Parathyroid adenoma (tissue), 2 donors: ENCODE measurements at regions not wholly inside any gene's neighbourhood (a gene's known extent, or its start where the extent isn't known, plus 50 kb on each side); places are given as distances from the start of the nearest gene placed in this dataset.

Source experiments
- H2AFZ ChIP-seq: fragments of 300-600 bp; sonication (generic); one replicate; pipeline ENCODE4 v1.7.0; 2017; ENCODE audit warnings: antibody characterized with exemption, mild to moderate bottlenecking
- H3K27ac ChIP-seq: fragments of 300-600 bp; sonication (generic); one replicate; pipeline ENCODE4 v1.7.0; 2017
- H3K27me3 ChIP-seq: fragments of 300-600 bp; sonication (generic); one replicate; pipeline ENCODE4 v1.7.0; 2017; ENCODE audit warnings: low read length; ENCODE audit not compliant: control insufficient read depth, insufficient read depth
- H3K36me3 ChIP-seq: fragments of 300-600 bp; sonication (generic); one replicate; pipeline ENCODE4 v1.7.0; 2017; ENCODE audit warnings: low read length; ENCODE audit not compliant: control insufficient read depth, insufficient read depth
- H3K4me1 ChIP-seq: fragments of 300-600 bp; sonication (generic); one replicate; pipeline ENCODE4 v1.7.0; 2017; ENCODE audit warnings: control low read depth
- H3K4me2 ChIP-seq: fragments of 300-600 bp; sonication (generic); one replicate; pipeline ENCODE4 v1.7.0; 2017; ENCODE audit warnings: low read length
- H3K4me3 ChIP-seq: fragments of 300-600 bp; sonication (generic); one replicate; pipeline ENCODE4 v1.7.0; 2017; ENCODE audit warnings: low read depth, low read length
- H3K79me2 ChIP-seq: fragments of 300-600 bp; sonication (generic); one replicate; pipeline ENCODE4 v1.7.0; 2017; ENCODE audit warnings: control low read depth
- H3K9ac ChIP-seq: fragments of 300-600 bp; sonication (generic); one replicate; pipeline ENCODE4 v1.7.0; 2017; ENCODE audit warnings: mild to moderate bottlenecking
- H3K9me3 ChIP-seq: fragments of 300-600 bp; sonication (generic); one replicate; pipeline ENCODE4 v1.7.0; 2017; ENCODE audit warnings: low read length; ENCODE audit not compliant: control insufficient read depth
- TF ChIP-seq, protein P1 (sequence below): fragments of 300-600 bp; sonication (generic); IDR thresholded peaks from one replicate; pipeline ENCODE4 v1.7.0; 2017; ENCODE audit warnings: antibody characterized with exemption, mild to moderate bottlenecking
- donor health status: primary hyperparathyroidism.

- Histone ChIP-seq H3K36me3 (no peaks in the 10 kb centered on the region), H3K27me3 (no peaks in the 10 kb centered on the region), H3K9ac (no peak overlapping the region), H2AFZ (no peak overlapping the region), H3K4me1 (no peaks in the 10 kb centered on the region), H3K4me2 (no peak overlapping the region), H3K9me3 (no peaks in the 10 kb centered on the region), H3K27ac (no peak overlapping the region), H3K79me2 (no peaks in the 10 kb centered on the region), H3K4me3 (no peak overlapping the region)
- TF ChIP-seq, protein P1, sequence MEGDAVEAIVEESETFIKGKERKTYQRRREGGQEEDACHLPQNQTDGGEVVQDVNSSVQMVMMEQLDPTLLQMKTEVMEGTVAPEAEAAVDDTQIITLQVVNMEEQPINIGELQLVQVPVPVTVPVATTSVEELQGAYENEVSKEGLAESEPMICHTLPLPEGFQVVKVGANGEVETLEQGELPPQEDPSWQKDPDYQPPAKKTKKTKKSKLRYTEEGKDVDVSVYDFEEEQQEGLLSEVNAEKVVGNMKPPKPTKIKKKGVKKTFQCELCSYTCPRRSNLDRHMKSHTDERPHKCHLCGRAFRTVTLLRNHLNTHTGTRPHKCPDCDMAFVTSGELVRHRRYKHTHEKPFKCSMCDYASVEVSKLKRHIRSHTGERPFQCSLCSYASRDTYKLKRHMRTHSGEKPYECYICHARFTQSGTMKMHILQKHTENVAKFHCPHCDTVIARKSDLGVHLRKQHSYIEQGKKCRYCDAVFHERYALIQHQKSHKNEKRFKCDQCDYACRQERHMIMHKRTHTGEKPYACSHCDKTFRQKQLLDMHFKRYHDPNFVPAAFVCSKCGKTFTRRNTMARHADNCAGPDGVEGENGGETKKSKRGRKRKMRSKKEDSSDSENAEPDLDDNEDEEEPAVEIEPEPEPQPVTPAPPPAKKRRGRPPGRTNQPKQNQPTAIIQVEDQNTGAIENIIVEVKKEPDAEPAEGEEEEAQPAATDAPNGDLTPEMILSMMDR = no peak
Measured at GRCh38 chr16:66295213-66295612, 71.3 kb upstream of the CDH5 start.

DNA sequence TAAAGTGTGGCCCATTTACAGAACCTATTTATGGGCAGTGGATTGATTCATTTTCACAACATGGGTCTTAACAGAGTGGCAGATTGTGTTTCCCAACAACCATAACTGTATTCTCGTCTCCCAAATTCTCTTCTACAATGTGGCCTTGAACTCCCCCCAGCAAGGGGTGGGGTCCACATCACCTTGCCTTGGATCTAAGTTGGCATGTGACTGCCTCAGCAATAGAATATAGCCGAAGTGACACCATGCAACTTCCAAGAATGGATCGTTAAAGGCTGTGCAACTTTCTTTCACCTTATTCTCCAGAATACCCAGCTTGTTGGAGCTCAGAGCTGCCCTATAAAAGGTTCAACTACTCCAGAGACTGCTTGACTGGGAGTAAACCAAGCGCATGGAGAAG lies 72.0 kb upstream of the CDH5 start:
- TF ChIP-seq, protein P1 = no peak

DNA sequence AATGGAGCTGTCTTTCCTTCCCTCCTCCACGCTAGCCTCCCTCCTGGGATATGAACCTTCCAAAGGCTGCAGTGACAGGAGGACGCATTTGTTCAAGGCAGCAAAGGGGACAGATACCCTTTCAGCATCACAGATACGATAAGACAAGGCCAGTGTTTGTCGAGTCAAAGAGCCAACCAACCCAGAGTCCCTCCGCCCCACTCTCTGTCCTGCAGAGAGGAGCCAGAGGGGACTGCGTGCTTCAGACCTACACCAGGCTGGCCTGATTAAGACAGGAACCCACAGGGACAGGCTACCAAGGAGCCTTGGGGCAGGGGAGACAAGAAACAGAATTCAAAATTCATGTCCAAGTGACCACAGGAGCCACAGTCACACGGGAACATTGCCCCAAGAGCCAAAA lies 72.6 kb upstream of the CDH5 start:
- no peaks in the 10 kb centered on the region for H3K36me3 ChIP-seq
- TF ChIP-seq, protein P1 = no peak
- H3K27ac ChIP-seq = no peak overlapping the region
- no peaks in the 10 kb centered on the region for H3K4me1 ChIP-seq
- no peak overlapping the region for H3K9ac ChIP-seq
- no peak overlapping the region for H3K4me2 ChIP-seq
- no peaks in the 10 kb centered on the region for H3K27me3 ChIP-seq
- no peaks in the 10 kb centered on the region for H3K9me3 ChIP-seq
- no peak overlapping the region for H3K4me3 ChIP-seq
- H3K79me2 ChIP-seq = no peaks in the 10 kb centered on the region
- no peak overlapping the region for H2AFZ ChIP-seq

More for the DNA sequence above, 72.0 kb upstream of the CDH5 start:
- no peaks in the 10 kb centered on the region for H3K36me3 ChIP-seq
- H2AFZ ChIP-seq = no peak overlapping the region
- no peak overlapping the region for H3K4me3 ChIP-seq
- no peaks in the 10 kb centered on the region for H3K79me2 ChIP-seq
- no peak overlapping the region for H3K27ac ChIP-seq
- no peaks in the 10 kb centered on the region for H3K9me3 ChIP-seq
- no peaks in the 10 kb centered on the region for H3K4me1 ChIP-seq
- no peaks in the 10 kb centered on the region for H3K27me3 ChIP-seq
- no peak overlapping the region for H3K9ac ChIP-seq
- no peak overlapping the region for H3K4me2 ChIP-seq

- TF ChIP-seq, protein P1 = no peak
- H3K9me3 ChIP-seq = no peaks in the 10 kb centered on the region
Measured at GRCh38 chr16:66293207-66293735, 73.2 kb upstream of the CDH5 start.

GRCh38 chr16:66292241-66292935 lies 74.1 kb upstream of the CDH5 start:
- H2AFZ ChIP-seq = no peak overlapping the region
- H3K4me3 ChIP-seq = no peak overlapping the region
- H3K79me2 ChIP-seq = no peaks in the 10 kb centered on the region
- H3K36me3 ChIP-seq = no peaks in the 10 kb centered on the region
- no peaks in the 10 kb centered on the region for H3K9me3 ChIP-seq
- H3K4me2 ChIP-seq = no peak overlapping the region
- TF ChIP-seq, protein P1 = no peak
- H3K9ac ChIP-seq = no peak overlapping the region
- no peak overlapping the region for H3K27ac ChIP-seq
- no peaks in the 10 kb centered on the region for H3K27me3 ChIP-seq
- H3K4me1 ChIP-seq = no peaks in the 10 kb centered on the region

More at GRCh38 chr16:66293207-66293735, 73.2 kb upstream of the CDH5 start:
- no peak overlapping the region for H3K4me2 ChIP-seq
- no peaks in the 10 kb centered on the region for H3K36me3 ChIP-seq
- H3K4me3 ChIP-seq = no peak overlapping the region
- no peaks in the 10 kb centered on the region for H3K79me2 ChIP-seq
- H3K27me3 ChIP-seq = no peaks in the 10 kb centered on the region
- no peak overlapping the region for H3K9ac ChIP-seq
- no peak overlapping the region for H2AFZ ChIP-seq
- no peaks in the 10 kb centered on the region for H3K4me1 ChIP-seq
- no peak overlapping the region for H3K27ac ChIP-seq
